Prostate gland (tissue), 2 donors: ENCODE measurements at regions not wholly inside any gene's neighbourhood (a gene's known extent, or its start where the extent isn't known, plus 50 kb on each side); places are given as distances from the start of the nearest gene placed in this dataset.

Experiments used
- DNase-seq: peaks from one replicate; pipeline ENCODE4 v3.0.0-alpha.2; 2019; ENCODE audit warnings: low spot score
- H3K27ac ChIP-seq, 2 donors: fragments of 200-600 bp; sonication (generic); 2 replicates each; pipeline ENCODE4 v1.5.1; 2017 to 2019
- H3K27me3 ChIP-seq: fragments of 200-600 bp; sonication (generic); replicated peaks from 2 replicates; pipeline ENCODE4 v1.5.1; 2019; ENCODE audit not compliant: insufficient read depth
- H3K36me3 ChIP-seq, 2 donors: fragments of 200-600 bp; sonication (generic); 1 replicate in 1 of 2; 2 replicates in 1 of 2; pipeline versions ENCODE4 v1.5.1 to v1.8.1; 2017 to 2019
- H3K4me1 ChIP-seq: fragments of 200-600 bp; sonication (generic); replicated peaks from 2 replicates; pipeline ENCODE4 v1.5.1; 2019
- H3K4me3 ChIP-seq, 2 donors: fragments of 200-600 bp; sonication (generic); 2 replicates each; pipeline ENCODE4 v1.5.1; 2017 to 2019
- H3K9me3 ChIP-seq: fragments of 200-600 bp; sonication (generic); 2 replicates; pipeline ENCODE4 v1.5.1; 2017
- POLR2A ChIP-seq: fragments of 450-650 bp; IDR thresholded peaks from one replicate; pipeline ENCODE4 v1.6.1; 2016; ENCODE audit warnings: antibody characterized with exemption, mild to moderate bottlenecking
- POLR2AphosphoS5 ChIP-seq: sonication (generic); formaldehyde crosslinking; IDR thresholded peaks from one replicate; pipeline ENCODE4 v1.6.1; 2017; ENCODE audit warnings: antibody characterized with exemption
- WGBS: methylation state at CpG from one replicate; pipeline ENCODE4 v1.1.5; 2018; 5-methylcytosine and 5-hydroxymethylcytosine counted together
- intact Hi-C: fragments of 100-400 bp; cut with DNase I; formaldehyde crosslinking; loops from one replicate; pipeline ENCODE4 v1.14.2; 2022
- TF ChIP-seq, protein P1 (sequence below), 4 experiments: fragments of 200-600 bp in 2 of 4; fragments of 450-650 bp in 2 of 4; sonication (generic) in 2 of 4; IDR thresholded peaks; 1 replicate in 3 of 4; 2 replicates in 1 of 4; pipeline ENCODE4 v1.5.1; 2016 to 2019; ENCODE audit warnings: antibody characterized with exemption in 4 of 4, mild to moderate bottlenecking in 2 of 4, moderate library complexity in 2 of 4

DNA sequence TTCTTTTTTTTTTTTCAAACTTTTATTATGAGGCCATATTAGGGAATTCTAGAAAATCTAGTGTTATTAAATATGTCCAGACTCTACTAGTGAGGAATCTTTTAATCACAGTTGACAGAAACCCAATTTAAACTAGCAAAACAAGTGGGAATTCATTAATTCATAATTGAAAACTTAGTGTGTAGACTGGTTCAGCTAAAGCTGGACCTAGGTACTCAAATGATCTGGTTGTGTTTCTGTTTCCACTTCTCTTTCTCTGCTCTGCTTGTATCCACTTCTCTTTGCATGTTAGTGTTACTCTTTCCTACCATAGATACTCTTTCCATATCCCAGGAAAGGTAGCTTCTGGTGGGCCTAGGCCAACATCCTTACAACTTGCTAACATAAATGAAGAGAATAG is 81.2 kb upstream of the HIVEP3 start:
- TF ChIP-seq, protein P1, sequence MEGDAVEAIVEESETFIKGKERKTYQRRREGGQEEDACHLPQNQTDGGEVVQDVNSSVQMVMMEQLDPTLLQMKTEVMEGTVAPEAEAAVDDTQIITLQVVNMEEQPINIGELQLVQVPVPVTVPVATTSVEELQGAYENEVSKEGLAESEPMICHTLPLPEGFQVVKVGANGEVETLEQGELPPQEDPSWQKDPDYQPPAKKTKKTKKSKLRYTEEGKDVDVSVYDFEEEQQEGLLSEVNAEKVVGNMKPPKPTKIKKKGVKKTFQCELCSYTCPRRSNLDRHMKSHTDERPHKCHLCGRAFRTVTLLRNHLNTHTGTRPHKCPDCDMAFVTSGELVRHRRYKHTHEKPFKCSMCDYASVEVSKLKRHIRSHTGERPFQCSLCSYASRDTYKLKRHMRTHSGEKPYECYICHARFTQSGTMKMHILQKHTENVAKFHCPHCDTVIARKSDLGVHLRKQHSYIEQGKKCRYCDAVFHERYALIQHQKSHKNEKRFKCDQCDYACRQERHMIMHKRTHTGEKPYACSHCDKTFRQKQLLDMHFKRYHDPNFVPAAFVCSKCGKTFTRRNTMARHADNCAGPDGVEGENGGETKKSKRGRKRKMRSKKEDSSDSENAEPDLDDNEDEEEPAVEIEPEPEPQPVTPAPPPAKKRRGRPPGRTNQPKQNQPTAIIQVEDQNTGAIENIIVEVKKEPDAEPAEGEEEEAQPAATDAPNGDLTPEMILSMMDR (IDR thresholded peaks at IDR 0.05): no peak
- no peak for TF ChIP-seq POLR2A
- no peak for TF ChIP-seq POLR2AphosphoS5
- no peak for DNase-seq
- intact Hi-C loops: no loop called here

DNA sequence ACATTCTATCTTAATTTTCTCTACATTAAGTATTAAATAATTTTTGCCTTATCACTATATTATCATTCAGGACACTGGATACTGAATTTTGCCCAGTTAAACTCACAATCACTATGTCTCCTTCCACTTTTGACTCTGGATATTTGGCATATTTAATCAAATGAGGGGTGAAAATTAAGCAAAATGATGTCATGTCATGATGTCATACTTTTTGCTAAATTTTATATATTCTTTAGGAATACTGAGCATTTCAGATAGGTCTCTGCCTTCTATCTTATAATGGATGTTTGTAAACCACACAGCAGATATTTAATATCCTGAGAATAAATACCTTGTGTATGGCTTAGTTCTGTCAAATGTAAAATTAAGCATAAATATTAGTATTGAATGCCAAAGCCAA is 79.5 kb upstream of the HIVEP3 start:
- H3K36me3 ChIP-seq: no peaks in the 10 kb centered on the region
- no peaks in the 10 kb centered on the region for H3K27me3 ChIP-seq
- no peak overlapping the region for H3K4me3 ChIP-seq
- H3K27ac ChIP-seq: no peak overlapping the region
- H3K4me1 ChIP-seq: no peaks in the 10 kb centered on the region
- H3K9me3 ChIP-seq: no peaks in the 10 kb centered on the region
- no peak for TF ChIP-seq POLR2A
- TF ChIP-seq POLR2AphosphoS5: no peak
- TF ChIP-seq, protein P1 (IDR thresholded peaks at IDR 0.05): no peak
- intact Hi-C loops: no loop called here
- DNase-seq: no peak

More for the DNA sequence above, 81.2 kb upstream of the HIVEP3 start:
- H3K27me3 ChIP-seq: no peaks in the 10 kb centered on the region
- no peak overlapping the region for H3K27ac ChIP-seq
- no peaks in the 10 kb centered on the region for H3K36me3 ChIP-seq
- no peaks in the 10 kb centered on the region for H3K4me1 ChIP-seq
- no peaks in the 10 kb centered on the region for H3K9me3 ChIP-seq
- no peak overlapping the region for H3K4me3 ChIP-seq

DNA sequence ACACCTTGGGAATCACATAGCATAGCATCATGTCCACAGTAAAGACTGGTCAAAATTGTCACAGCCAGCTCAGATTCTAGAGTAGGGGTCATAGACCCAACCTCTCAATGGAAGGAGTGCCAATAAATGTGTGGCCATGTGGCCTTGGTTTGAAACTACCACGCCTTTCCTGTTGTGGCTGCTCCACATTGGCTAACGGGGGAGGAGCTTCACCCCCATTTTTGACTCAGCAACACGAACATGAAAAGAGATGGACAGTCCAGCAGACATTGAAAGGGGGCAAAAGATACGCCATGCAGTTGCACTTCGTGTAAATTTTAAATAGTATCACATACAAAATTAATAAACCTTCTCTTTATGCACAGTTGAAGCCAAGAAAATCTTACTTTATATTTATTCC is 78.4 kb upstream of the HIVEP3 start:
- intact Hi-C loops: no loop called here
- H3K4me3 ChIP-seq: no peak overlapping the region
- no peaks in the 10 kb centered on the region for H3K36me3 ChIP-seq
- DNase-seq: no peak
- H3K4me1 ChIP-seq: no peaks in the 10 kb centered on the region
- 93% methylated on average over 5 of the region's 5 CpGs for whole genome bisulfite sequencing
- H3K27ac ChIP-seq: no peak overlapping the region
- TF ChIP-seq POLR2A: no peak
- TF ChIP-seq POLR2AphosphoS5: no peak
- TF ChIP-seq, protein P1 (IDR thresholded peaks at IDR 0.05): no peak
- no peaks in the 10 kb centered on the region for H3K9me3 ChIP-seq
- H3K27me3 ChIP-seq: no peaks in the 10 kb centered on the region

DNA sequence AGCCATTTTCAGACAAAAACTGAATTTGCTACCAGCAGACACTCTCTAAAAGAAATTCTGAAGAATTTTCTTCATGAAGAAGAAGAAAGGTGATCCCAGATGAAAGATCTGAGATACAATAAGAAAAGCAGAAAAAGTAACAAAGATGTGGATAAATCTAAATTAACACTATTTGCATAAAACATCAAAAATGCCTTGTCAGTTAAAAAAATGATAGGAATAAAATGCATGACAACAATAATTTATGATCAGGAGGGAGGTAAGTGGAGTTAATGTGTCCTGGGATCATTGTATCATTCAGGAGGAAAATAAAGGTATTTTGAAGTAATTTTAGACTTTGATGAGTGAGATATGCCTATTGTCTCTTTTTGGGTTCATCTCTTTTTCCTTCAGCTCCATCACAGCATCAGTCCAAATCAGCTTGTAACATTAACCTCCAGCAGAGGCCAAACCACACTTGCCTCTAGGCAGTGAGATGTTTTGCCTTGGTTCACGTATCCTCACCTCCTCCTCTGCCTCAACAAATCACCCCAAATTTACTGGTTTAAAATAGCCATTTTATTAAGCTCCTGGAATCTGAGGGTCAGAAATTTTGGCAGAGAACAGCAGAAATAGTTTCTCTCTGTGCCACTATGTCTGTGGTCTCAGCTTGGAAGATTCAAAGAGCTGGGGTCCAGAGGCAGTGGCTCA is 76.9 kb upstream of the HIVEP3 start:
- Histone ChIP-seq H3K27ac (no peak overlapping the region), H3K4me3 (no peak overlapping the region), H3K4me1 (no peaks in the 10 kb centered on the region), H3K9me3 (no peaks in the 10 kb centered on the region), H3K27me3 (no peaks in the 10 kb centered on the region), H3K36me3 (no peaks in the 10 kb centered on the region)
- intact Hi-C loops: no loop called here
- TF ChIP-seq POLR2A (no peak), POLR2AphosphoS5 (no peak)
- TF ChIP-seq, protein P1 (IDR thresholded peaks at IDR 0.05): no peak
- no peak for DNase-seq
- 61% methylated on average over 1 of the region's 1 CpG for WGBS

DNA sequence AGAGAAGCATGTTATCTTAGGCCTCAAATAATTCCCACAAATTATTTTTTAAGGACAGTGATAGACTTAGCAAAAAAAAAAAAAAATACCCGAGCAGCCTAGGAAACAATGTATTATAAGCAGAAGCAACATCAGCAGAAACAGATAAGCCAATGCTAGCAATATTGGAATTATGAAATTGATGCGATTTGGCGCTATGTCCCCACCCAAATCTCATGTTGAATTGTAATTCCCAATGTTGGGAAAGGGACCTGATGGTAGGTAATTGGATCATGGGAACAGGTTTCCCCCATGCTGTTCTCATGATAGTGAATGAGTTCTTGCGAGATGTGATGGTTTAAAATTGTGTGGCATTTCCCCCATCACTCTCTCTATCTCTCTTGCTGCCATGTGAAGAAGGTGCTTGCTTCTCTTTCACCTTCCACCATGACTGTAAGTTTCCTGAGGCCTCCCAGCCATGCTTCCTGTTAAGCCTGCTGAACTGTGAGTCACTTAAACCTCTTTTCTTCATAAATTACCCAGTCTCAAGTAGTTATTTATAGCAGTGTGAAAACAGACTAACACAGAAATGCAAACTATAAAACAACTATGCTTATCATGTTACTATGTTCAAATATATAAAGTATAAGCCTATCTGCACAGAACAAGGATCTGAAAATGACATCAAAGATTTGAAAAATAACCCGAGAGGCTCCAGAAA is 75.6 kb upstream of the HIVEP3 start:
- no peaks in the 10 kb centered on the region for H3K36me3 ChIP-seq
- TF ChIP-seq POLR2AphosphoS5 (no peak), POLR2A (no peak)
- TF ChIP-seq, protein P1 (IDR thresholded peaks at IDR 0.05): no peak
- no peak for DNase-seq
- H3K27ac ChIP-seq: no peak overlapping the region
- 88% methylated on average over 5 of the region's 5 CpGs for WGBS
- H3K4me1 ChIP-seq: no peaks in the 10 kb centered on the region
- no peaks in the 10 kb centered on the region for H3K27me3 ChIP-seq
- intact Hi-C loops: no loop called here
- no peaks in the 10 kb centered on the region for H3K9me3 ChIP-seq
- H3K4me3 ChIP-seq: no peak overlapping the region
